NCI-H524 (cell line): ENCODE measurements at regions not wholly inside any gene's neighbourhood (a gene's known extent, or its start where the extent isn't known, plus 50 kb on each side); places are given as distances from the start of the nearest gene placed in this dataset.
A peak's percentile ranks its signal among the peaks of the same experiment; 100 is the strongest.

Source experiments
- DNase-seq, 2 experiments: peaks; one replicate each; lab custom pipeline; 2025; lab: John Stamatoyannopoulos, UW

DNA sequence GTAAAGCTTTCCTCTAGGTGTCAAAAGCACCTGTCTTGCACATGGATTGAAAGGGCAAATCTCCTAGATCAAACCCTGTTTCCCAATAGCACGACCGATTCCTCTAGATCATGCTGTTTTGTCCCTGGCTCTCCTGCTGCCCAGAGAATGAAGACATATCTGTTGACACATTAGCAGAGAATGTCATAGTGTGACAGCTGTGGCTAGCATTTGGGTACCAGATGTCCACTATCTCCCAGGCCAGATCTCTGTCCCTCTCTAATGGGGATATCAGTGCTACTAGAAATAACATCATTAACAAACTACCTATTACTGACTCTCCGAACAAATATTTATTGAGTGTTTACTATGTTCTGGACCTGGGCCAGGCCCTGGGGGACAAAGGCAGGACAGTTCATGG lies 72.4 kb upstream of the ISX start:
- DNase-seq = peak in 1 of 2 experiments; percentile 62

DNA sequence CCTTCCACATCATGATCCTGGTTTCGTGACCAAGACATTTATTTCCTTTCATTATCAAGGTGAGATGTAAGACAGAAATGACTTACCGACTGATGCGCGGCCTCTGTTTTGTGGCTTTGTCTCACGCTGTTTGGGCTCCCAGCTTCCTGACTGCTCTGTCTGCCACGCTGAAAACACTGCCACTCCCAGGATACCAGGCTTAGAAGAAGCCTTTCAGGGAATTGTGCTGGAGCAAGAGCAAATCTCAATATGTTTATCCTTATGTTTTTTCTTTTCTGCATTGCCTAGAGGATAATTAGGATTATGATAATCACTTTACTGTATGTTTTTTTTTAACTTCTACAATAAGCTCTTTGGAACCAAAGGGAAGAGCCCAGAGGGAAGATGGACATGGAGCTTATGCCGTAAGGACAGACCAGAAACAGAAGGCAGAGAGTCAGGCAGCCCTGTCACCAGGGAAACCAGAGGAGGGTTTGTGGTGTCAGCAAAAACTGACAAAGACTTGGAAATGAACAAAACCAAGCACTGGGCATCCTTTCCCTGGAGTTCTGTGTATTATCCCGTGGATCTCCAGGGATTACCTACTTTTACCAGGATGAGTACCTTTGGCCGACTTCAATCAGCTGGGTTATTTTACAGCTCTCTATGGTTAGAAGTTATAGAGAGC lies 68.2 kb upstream of the ISX start:
- peak; percentile 34 to 64 for DNase-seq

DNA sequence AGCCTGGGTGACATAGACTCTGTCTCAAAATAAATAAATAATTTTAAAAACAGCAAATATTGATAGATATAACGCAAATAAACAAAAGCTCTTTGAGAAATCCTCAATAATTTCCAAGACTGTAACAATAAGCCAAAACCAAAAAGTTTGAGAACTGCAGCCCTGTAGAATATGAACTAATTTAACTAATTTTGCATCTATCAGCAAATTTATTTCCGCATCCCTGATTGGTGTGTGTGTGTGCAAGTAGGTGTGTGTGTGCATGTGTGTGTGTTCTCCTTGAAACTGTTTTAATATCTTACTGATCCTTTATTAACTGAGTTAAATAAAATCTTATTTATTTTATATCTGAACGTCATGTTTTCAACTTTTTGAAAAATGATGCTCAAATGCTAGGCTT lies 67.0 kb upstream of the ISX start:
- no peak for DNase-seq

DNA sequence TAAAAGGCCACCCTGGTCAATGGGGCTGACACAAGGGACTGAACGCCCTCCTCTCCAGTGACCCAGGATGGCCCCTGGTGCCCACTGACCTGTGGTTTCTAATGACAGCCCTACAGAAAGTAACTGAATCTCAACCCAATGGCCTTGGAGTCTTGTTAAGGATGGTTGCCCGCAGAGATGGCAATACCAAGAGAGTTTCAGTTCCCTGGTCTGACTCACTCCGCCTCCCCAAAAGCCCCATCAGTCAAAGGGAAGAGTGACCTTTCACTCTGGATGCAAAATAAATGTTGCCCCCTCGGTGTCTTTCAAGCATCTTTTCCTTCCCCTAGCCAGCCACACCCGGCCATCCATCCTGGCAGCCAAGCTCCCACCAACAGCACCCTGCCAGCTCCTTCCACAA lies 57.7 kb upstream of the ISX start:
- DNase-seq = no peak

DNA sequence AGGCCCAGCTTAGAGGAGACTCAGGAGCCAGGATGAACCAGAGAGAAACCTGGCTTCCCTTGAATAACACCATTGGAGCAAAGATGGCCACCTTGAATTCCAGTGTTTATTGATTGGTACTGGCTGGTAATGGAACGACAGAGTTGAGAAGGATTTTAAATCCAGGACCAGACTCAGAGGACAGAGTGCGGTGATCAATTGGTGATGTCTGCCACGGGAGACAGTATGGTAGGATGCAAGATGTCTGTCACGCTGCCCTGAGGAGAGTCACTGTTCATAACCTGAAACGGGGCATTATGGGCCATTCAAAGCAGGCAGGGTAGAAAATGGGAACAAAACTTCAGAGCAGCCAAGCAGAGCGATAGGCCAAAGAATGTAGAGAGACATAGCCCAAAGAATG lies 55.4 kb upstream of the ISX start:
- DNase-seq = no peak

DNA sequence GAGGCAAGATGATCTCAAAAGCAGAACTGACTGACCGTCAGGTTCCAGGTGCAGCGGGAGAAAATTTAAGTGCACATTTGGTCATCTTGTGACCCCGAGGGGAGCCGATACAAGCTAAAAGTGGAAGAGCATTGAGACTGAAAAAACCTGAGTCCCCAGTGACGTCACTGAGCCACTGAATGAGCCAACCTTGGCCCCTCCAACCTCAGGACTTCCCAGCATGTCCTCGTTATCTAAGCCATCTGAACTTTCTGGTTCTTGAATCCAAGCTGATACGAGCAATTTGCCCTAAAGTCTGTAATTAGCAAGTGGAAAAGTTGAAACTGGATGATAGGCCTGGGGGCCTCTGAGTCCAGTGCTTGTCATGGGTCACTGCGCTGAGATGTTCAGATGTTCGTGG lies 51.1 kb upstream of the ISX start:
- DNase-seq = no peak
